NCI-H2227 (cell line): ENCODE measurements at regions not wholly inside any gene's neighbourhood (a gene's known extent, or its start where the extent isn't known, plus 50 kb on each side); places are given as distances from the start of the nearest gene placed in this dataset.
"Not testable (repeated sequence)": the region's sequence is repeated elsewhere in the genome, so short reads cannot be mapped to it uniquely, and the experiment has no call there.

ENCODE experiments used
- DNase-seq: peaks from one replicate; lab custom pipeline; 2025; ENCODE audit not compliant: unreplicated experiment; lab: John Stamatoyannopoulos, UW

DNA sequence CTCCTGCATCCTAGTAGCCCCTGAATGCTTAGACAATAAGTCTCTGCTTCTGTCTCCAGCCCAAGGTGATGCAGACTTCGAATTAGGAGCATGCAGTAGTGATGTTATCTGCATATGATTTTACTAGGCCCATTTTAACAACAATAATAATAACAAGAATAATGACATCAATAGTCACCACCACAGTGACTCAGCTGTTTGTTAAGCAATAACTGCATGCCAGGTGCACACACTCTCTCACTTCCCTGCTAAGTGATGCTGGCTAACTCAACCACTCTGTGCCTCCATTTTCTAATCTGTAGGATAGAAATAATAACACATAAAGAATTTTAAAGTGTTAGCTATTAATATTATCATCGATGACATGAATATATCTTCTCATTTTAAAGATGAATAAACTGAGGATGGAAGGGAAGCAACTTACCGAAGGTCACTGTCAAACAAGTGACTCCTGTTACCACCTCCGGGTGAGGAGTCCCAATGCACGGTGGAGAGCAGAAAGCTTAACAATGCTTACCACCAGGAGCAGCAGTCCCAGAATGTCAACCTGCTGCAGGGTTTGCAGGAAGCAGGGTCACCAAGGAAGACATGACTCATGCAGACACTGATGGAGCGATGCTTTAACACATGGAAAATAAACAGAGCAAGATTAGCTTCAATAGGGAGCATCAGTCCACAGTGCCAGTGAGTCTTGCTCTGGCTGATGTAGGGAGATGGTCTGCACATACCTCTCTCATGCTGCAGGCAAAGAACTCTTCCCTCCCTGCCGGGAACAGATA is 290.2 kb downstream of the SPATA17 start:
- DNase-seq, result no peak

- DNase-seq, result peak; percentile 24
These were observed 293.8 kb downstream of the SPATA17 start for GRCh38 chr1:217924924-217925323.

DNA sequence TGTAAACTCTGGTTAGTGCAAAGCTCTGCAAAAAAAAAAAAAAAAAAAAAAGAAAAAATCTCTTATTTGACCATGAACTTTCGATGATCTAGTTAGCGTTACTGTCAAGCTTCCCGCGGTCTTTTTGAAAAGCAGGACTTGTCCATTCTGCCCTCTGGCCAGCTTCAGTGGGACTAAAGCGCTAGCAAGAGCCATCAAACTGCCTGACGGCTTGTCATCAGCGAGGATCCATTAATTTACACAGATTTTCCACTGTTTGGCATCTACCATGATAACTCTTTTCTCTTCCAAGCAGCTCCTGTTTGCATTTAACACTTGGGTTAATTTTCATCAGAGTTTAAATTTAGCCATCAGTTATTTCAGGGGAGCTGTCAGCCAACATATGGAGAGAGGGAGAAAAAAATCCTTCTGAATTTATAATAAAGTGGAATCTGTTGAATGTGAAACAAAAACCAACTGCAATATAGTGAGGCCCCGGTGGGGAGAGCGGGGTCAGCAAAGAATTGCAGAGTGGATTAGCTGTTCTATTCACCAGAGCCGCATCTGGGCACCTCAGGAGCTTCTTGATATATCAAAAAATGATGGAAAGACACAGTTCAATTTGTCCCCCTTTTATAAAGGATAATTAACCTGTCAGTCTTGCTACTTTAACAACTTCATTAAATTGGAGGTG is 298.2 kb downstream of the SPATA17 start:
- peak; percentile 70 for DNase-seq

GRCh38 chr1:217943361-217943760 is 312.2 kb downstream of the SPATA17 start:
- no peak for DNase-seq

DNA sequence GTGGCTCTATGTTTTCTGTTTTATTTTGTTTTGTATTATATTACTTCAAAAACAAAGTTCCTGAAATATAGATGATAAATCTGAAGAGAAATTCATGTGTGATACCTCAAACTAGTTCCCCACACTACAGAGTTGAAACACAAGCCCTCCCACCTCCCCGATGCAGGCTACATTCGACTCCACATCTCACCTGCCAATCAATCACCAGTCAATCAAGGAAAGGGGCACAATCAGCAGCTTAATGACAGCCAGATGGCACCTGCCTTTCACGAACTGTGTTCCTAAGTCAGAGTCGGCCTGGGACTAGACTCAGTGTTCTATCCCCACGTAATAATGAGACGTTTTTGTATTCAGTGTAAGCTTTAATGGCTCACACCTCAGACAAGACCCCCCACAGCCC is 313.4 kb downstream of the SPATA17 start:
- no peak for DNase-seq

GRCh38 chr1:217946511-217946910 is 315.4 kb downstream of the SPATA17 start:
- no peak for DNase-seq

GRCh38 chr1:217948741-217949140 is 317.6 kb downstream of the SPATA17 start:
- DNase-seq, result no peak

GRCh38 chr1:217953330-217953729 is 322.2 kb downstream of the SPATA17 start:
- DNase-seq, result no peak

GRCh38 chr1:217953922-217954321 is 322.8 kb downstream of the SPATA17 start:
- no peak for DNase-seq

GRCh38 chr1:217955723-217956122 is 324.6 kb downstream of the SPATA17 start:
- DNase-seq, result no peak

- DNase-seq, result no peak
These were observed 319.8 kb upstream of the RRP15 start for GRCh38 chr1:217965156-217965786.

DNA sequence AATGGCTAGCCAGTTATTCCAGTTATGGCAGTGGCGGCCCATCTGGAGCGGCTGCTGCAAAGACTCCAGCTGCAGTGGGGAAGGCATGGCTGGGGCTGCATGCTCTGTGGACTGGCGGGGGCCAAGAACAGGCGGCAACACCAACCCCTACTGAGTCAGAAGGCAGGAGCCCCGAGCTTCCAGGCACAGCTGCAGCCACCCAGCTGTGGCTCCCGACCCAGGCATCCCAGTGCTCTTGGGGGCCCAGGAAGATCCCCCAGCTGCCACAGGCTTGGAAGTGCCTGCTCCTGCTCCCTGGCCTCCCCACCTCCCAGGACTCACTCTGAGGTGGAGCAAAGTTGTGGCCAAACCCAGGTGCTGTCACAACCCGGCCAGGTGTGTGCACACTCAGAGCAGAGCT is 317.0 kb upstream of the RRP15 start:
- no peak for DNase-seq

DNA sequence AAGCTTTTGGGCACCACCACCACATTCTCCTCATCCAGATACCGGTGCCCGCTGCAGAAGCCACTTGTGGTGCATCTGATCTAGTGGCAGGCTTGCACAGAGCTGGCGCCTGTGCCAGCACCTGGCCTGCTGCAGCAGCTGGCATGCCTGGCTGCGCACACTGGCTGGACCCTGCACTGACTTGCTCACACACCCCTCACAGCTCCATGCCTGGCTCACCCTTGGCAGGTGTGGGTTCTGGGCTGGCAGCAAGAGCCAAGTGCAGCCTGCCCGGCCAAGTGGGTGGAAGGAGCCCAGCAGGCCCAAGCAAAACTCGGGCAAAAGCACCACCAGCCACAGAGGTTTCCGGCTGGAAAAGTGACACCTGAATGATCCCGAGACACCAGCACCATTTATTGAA is 315.7 kb upstream of the RRP15 start:
- no peak for DNase-seq

DNA sequence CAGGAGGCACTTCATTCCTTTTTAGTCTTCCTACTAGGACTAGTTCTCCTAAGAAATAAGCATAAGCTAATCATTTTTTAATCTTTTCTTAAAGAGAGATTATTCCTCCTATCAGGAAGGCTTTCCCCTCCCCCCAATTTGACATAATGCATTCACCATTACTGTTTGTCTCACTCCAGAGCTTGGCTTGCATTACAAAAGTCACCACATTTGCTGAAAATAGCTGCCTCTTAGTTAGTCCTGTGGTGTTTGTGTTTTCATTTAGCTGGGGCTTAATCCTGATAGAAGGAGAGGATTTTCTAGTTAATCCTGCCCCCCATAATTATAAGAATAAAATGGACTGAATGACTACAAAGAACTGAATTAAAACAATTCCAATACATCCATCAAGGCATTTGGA is 307.1 kb upstream of the RRP15 start:
- no peak for DNase-seq

DNA sequence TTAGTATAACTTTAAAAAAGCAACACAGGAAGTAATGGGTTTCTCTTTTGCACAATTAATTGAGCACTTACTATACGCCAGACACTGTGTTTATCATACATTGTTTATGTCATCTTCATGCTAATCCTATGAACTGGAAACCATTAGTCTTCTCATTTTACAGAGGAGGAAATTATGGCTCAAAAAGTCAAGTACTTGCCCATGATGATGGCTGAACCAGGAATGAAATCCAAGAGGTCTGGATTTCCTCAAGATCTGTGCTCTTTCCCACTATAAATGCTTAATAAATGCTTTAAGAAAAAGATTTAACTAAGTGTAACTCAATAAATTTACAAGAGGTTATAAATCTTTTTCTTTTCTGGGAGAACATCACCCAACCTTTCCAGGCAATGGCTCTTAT is 303.7 kb upstream of the RRP15 start:
- no peak for DNase-seq

GRCh38 chr1:217982331-217983050 is 302.6 kb upstream of the RRP15 start:
- peak; percentile 46 for DNase-seq

DNA sequence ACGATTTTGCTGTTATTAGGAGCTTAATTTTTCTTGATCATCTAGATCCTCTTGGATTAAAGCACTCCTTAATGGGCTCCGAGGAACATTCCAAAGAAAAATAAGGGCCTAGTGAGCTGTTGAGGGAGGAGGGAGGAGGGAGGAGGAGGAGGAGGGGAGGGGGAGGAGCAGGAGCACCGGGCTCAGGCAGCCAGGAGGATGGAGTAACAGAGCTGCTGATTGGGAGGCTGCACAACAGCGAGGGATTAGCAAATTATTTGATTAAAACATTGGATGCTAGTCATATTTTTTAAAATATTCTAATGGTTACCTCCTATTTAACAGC is 302.1 kb upstream of the RRP15 start:
- DNase-seq, result peak; percentile 42

GRCh38 chr1:217985641-217986040 is 299.5 kb upstream of the RRP15 start:
- no peak for DNase-seq

- no peak for DNase-seq
These were observed 295.6 kb upstream of the RRP15 start for GRCh38 chr1:217989510-217989909.

- no peak for DNase-seq
These were observed 291.7 kb upstream of the RRP15 start for GRCh38 chr1:217993439-217993838.

DNA sequence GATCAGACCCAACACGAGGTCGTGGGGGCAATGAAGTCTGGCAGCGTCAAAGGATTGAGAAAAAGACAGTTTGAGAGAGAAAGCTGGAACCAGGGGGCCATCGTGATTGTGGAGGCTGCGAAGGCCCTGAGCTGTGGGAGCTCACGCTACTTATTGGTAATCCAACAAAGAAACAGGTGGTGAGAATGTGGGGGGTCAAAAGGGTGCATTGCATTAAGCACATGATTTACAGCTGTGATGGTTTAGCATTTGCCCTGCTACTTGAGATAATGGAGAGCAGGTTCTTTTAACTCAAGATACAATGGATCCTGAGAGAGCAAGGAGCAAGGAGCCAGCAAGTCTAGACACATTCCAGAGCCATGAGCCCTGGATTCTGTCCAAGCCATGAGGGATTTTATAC is 276.8 kb upstream of the RRP15 start:
- peak; percentile 19 for DNase-seq

- not testable (repeated sequence) for DNase-seq
These were observed 270.0 kb upstream of the RRP15 start for GRCh38 chr1:218015106-218015505.
